AG09309 (cell line): ENCODE measurements at regions not wholly inside any gene's neighbourhood (a gene's known extent, or its start where the extent isn't known, plus 50 kb on each side); places are given as distances from the start of the nearest gene placed in this dataset.

Source experiments
- DNase-seq: peaks from one replicate; pipeline ENCODE4 v3.0.0-alpha.2; 2010; ENCODE audit warnings: low read depth
- H3K4me3 ChIP-seq: 2 replicates; pipeline ENCODE4 v1.5.1; 2011; ENCODE audit warnings: mild to moderate bottlenecking, low read depth, low read length, moderate library complexity; ENCODE audit not compliant: control insufficient read depth
- TF ChIP-seq, protein P1 (sequence below): IDR thresholded peaks from 2 replicates; pipeline ENCODE4 v1.5.1; 2011; ENCODE audit warnings: mild to moderate bottlenecking, low read depth, low read length, inconsistent platforms; ENCODE audit not compliant: insufficient read depth, control insufficient read depth; ENCODE audit errors: missing control alignments

DNA sequence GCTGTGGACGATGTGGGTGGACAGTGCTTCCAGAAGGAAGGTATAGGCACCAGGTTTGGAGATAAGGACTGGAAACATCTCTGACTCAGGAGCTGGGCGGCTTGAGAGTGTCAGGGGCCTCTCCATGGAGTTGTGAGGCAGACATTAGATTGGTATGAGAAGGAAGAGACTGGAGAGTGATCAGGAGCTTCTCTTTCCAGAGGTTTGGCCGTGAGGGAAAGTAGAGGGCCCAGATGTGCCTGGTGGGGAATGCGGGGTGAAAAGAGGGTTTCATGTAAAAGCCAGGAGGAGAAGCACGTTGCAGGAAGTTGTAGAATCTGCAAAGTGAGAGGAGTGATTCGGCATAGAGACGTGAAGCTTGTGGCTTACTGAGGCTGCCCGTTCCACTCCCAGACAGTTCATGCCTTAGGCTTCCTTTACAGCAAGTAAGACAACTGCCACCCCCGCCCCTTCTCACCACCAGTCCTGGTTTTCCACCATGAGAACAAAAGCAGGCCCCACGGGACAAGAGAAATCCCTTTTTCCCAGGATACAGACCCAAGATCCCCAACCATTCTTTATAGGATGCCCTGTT is 166.3 kb upstream of the HDAC4 start:
- TF ChIP-seq, protein P1, sequence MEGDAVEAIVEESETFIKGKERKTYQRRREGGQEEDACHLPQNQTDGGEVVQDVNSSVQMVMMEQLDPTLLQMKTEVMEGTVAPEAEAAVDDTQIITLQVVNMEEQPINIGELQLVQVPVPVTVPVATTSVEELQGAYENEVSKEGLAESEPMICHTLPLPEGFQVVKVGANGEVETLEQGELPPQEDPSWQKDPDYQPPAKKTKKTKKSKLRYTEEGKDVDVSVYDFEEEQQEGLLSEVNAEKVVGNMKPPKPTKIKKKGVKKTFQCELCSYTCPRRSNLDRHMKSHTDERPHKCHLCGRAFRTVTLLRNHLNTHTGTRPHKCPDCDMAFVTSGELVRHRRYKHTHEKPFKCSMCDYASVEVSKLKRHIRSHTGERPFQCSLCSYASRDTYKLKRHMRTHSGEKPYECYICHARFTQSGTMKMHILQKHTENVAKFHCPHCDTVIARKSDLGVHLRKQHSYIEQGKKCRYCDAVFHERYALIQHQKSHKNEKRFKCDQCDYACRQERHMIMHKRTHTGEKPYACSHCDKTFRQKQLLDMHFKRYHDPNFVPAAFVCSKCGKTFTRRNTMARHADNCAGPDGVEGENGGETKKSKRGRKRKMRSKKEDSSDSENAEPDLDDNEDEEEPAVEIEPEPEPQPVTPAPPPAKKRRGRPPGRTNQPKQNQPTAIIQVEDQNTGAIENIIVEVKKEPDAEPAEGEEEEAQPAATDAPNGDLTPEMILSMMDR = no peak
- no peak for DNase-seq
- no peak overlapping the region for H3K4me3 ChIP-seq

DNA sequence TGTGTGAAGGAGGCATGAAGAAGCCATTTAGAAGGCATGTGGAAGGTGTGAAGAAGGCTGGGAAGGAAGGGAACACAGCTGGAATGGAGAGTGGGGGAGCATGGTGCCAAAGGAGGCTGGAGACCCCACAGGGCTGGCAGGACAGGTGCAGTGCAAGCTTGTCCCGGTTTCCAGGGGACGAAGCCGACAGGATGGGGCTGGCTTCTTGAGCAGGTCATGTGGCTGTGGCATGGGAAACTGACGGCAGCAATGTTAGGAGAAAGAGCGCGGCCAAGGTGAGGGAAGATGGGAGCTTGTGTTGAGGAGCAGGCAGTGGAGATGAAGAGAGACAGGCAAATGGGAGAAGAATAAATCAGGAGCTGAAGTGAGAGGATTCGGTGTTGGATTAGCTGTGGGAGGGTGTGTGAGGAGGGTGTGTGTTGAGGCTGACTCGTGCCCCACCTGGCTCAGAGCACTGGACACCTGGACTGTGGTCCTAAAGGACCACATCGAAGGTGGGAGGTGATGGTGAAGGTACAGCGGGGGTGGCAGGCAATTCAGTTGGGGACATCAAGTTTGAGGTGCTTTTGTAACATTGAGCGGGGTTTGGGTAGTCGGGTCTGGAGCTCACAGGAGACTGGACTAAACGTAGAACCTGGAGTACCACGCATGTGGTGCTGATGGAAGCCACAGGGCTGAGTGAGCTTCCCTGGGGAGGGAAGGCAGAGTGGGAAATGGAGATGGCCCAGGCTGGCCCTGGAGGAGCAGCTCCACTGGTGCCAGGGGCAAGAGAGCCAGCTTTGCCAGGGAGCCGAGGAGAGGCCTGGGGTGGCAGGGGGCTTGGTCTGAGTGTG is 165.6 kb upstream of the HDAC4 start:
- no peak overlapping the region for H3K4me3 ChIP-seq
- TF ChIP-seq, protein P1 = no peak
- no peak for DNase-seq

DNA sequence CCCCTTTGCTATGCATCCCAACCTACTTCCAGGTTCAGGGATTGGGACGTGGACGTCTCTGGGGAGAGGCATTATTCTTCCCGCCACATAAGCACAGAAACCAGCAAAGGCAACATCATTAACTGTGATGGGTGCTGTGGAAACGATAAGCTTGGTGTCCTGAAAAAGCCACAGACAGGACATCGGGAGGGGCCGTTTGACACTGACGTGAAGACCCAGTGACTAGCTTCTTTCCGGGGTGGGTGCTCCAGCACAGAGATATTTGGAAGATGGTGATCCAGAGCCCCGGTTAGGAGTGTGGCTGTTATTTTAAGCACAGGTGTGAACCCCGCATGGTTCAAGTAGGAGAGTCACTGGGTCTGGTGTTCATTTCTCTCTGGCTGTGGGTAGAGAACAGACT is 163.8 kb upstream of the HDAC4 start:
- TF ChIP-seq, protein P1 = no peak
- DNase-seq = no peak
- H3K4me3 ChIP-seq = no peak overlapping the region

DNA sequence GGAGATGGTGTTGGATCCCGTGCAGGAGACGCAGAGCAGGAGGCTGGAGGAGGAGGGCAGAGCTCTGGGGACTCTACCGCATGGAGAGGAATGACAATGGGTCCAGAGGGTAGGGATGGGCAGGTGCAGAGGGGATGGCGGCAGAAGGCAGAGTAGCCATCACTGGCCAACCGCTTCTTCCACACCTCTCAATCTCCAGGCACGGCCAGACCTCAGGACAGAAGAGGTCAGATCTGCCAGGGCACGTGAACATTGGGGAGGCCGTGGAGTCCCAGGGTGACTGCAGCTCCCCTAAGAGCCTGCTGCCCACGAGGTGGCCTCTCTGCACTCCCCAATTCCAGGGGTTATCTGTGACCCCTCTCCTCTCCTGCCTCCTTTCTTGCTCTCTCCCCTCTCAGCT is 162.7 kb upstream of the HDAC4 start:
- TF ChIP-seq, protein P1 = no peak
- no peak overlapping the region for H3K4me3 ChIP-seq
- DNase-seq = no peak

DNA sequence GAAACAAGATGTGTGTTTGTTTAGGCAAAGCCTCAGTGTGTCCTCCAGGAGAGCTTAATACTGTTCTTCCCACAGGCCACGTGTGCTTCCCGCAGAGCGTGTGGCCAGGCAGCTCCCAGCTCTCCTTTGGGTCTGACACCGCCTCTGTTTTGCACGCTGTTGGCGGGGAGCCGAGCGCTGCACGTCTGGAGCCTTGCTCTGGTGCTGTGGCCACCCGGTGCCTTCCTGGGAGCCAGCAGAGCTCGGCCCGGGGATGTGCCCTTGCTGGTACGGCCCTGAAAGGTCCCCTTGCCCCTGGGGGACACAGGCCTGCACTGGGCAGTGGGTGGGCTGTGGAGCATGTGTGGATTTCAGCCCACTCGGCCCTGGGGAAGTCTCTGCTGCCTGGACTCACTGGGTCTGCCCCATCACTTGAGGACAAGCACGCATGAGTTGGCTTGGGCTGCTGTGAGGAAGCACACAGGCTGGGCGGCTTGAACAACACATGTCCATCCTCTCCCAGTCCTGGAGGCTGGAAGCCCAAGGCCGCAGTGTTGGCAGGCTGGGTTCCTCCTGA is 160.7 kb upstream of the HDAC4 start:
- peak; percentile 43 for DNase-seq
- no peak overlapping the region for H3K4me3 ChIP-seq
- TF ChIP-seq, protein P1 = no peak

DNA sequence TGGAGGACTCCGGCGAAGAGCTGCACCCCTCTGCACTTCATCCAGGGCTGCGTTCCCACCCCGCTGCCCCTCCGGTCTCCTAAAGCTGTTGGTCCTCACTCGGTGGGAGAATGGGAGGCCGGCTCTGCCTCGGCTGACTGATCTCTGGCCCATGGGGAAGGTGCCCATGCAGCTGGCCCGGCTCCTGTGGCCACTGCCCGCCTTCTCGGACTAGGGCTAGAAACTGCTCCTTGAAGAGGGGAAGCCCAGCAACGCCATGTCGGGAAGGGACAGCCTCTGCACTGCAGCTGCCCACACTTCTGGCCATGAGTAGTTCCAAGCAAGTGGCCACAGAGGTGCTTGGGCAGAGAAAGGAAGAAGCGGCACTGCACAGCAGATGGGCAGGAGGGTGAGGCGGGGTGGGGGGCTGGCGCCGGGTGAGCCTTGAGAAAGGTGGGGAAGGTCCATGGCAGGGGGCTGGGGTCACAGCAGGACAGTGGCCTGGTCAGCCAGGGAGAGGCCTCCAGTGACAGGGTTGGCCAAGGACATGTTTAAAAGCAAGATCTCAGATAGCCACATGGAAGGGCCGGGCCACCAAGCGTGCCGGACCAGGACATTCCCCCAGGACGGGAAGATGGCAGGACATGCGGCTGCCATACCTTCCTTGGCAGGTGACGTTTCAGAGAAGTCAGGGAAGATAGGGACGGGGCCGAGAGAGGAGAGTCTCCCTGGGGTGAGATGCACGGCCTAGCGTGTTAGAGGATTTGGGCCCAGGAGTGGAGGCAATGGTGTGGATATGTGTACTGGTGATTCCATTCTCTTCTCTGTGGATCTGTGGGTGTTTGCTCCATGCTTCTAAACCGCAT is 158.8 kb upstream of the HDAC4 start:
- DNase-seq = no peak
- TF ChIP-seq, protein P1 = no peak
- H3K4me3 ChIP-seq = no peak overlapping the region
